ENCODE measurements at regions not wholly inside any gene's neighbourhood (a gene's known extent, or its start where the extent isn't known, plus 50 kb on each side); places are given as distances from the start of the nearest gene placed in this dataset.

- Mint-ChIP-seq H3K9me3 (peaks cover 0 to 4% (median 0%) of the 10 kb centered on the region in 11 donors), H3K27ac (no peak overlapping the region), H3K4me1 (no peaks in the 10 kb centered on the region), H3K36me3 (no peaks in the 10 kb centered on the region), H3K27me3 (peaks cover 5 to 11% (median 11%) of the 10 kb centered on the region in 5 donors), H3K4me3 (no peak overlapping the region)
- no peaks in the 10 kb centered on the region for H3K9me3 ChIP-seq (ENCODE audit: control insufficient read depth in 2 of 3, low read length in 3 of 3)
- intact Hi-C loops (cut with micrococcal nuclease), result no loop called here
- DNase-seq (no peak), ATAC-seq (no peak)
- H3K27ac ChIP-seq (ENCODE audit: low read depth, low read length), result no peak overlapping the region
- CTCF ChIA-PET, result no interaction called here
- POLR2A ChIA-PET, result no interaction called here
- H3K4me3 ChIP-seq (ENCODE audit: low read length), result no peak overlapping the region
- H3K36me3 ChIP-seq (ENCODE audit: control insufficient read depth in 2 of 3, insufficient read depth in 3 of 3, low read length in 3 of 3), result no peaks in the 10 kb centered on the region
- H3K27me3 ChIP-seq (ENCODE audit: control insufficient read depth in 2 of 2, insufficient read depth in 2 of 2, low read length in 2 of 2), result peaks cover 0 to 3% of the 10 kb centered on the region in 2 donors
- H3K4me1 ChIP-seq (ENCODE audit: control insufficient read depth in 2 of 2, insufficient read depth in 2 of 2, low read length in 2 of 2), result no peaks in the 10 kb centered on the region
Measured at GRCh38 chr15:39200586-39200985, 380.3 kb upstream of the THBS1 start.

GRCh38 chr15:39202641-39203040 lies 378.2 kb upstream of the THBS1 start:
- Histone ChIP-seq H3K4me3 (ENCODE audit: low read length) (no peak overlapping the region), H3K9me3 (ENCODE audit: control insufficient read depth in 2 of 3, low read length in 3 of 3) (no peaks in the 10 kb centered on the region), H3K4me1 (ENCODE audit: control insufficient read depth in 2 of 2, insufficient read depth in 2 of 2, low read length in 2 of 2) (no peaks in the 10 kb centered on the region), H3K27me3 (ENCODE audit: control insufficient read depth in 2 of 2, insufficient read depth in 2 of 2, low read length in 2 of 2) (peaks cover 0 to 3% of the 10 kb centered on the region in 2 donors), H3K27ac (ENCODE audit: low read depth, low read length) (no peak overlapping the region), H3K36me3 (ENCODE audit: control insufficient read depth in 2 of 3, insufficient read depth in 3 of 3, low read length in 3 of 3) (no peaks in the 10 kb centered on the region)
- H3K4me3 Mint-ChIP-seq, result no peak overlapping the region
- intact Hi-C loops (cut with micrococcal nuclease), result no loop called here
- ChIA-PET POLR2A (no interaction called here), CTCF (no interaction called here)
- no peak overlapping the region for H3K27ac Mint-ChIP-seq
- H3K4me1 Mint-ChIP-seq, result no peaks in the 10 kb centered on the region
- DNase-seq, result no peak
- H3K9me3 Mint-ChIP-seq, result peaks cover 0 to 3% (median 0%) of the 10 kb centered on the region in 11 donors
- no peaks in the 10 kb centered on the region for H3K36me3 Mint-ChIP-seq
- peaks cover 5 to 11% (median 11%) of the 10 kb centered on the region in 5 donors for H3K27me3 Mint-ChIP-seq
- no peak for ATAC-seq

GRCh38 chr15:39204031-39204430 lies 376.8 kb upstream of the THBS1 start:
- Histone ChIP-seq H3K27ac (ENCODE audit: low read depth, low read length) (no peak overlapping the region), H3K4me1 (ENCODE audit: control insufficient read depth in 2 of 2, insufficient read depth in 2 of 2, low read length in 2 of 2) (no peaks in the 10 kb centered on the region), H3K36me3 (ENCODE audit: control insufficient read depth in 2 of 3, insufficient read depth in 3 of 3, low read length in 3 of 3) (no peaks in the 10 kb centered on the region), H3K9me3 (ENCODE audit: control insufficient read depth in 2 of 3, low read length in 3 of 3) (no peaks in the 10 kb centered on the region), H3K4me3 (ENCODE audit: low read length) (no peak overlapping the region), H3K27me3 (ENCODE audit: control insufficient read depth in 2 of 2, insufficient read depth in 2 of 2, low read length in 2 of 2) (peaks cover 0 to 3% of the 10 kb centered on the region in 2 donors)
- Mint-ChIP-seq H3K4me3 (no peak overlapping the region), H3K27ac (no peak overlapping the region), H3K27me3 (peaks cover 5 to 11% (median 11%) of the 10 kb centered on the region in 5 donors), H3K9me3 (peaks cover 0 to 3% (median 0%) of the 10 kb centered on the region in 11 donors), H3K4me1 (no peaks in the 10 kb centered on the region), H3K36me3 (no peaks in the 10 kb centered on the region)
- intact Hi-C loops (cut with micrococcal nuclease), result no loop called here
- ATAC-seq (no peak), DNase-seq (no peak)
- ChIA-PET POLR2A (no interaction called here), CTCF (no interaction called here)

GRCh38 chr15:39205081-39205480 lies 375.8 kb upstream of the THBS1 start:
- Mint-ChIP-seq H3K36me3 (no peaks in the 10 kb centered on the region), H3K4me3 (no peak overlapping the region), H3K27ac (no peak overlapping the region), H3K4me1 (no peaks in the 10 kb centered on the region), H3K27me3 (peaks cover 5 to 15% (median 11%) of the 10 kb centered on the region in 5 donors), H3K9me3 (peaks cover 0 to 3% (median 0%) of the 10 kb centered on the region in 11 donors)
- Histone ChIP-seq H3K4me1 (ENCODE audit: control insufficient read depth in 2 of 2, insufficient read depth in 2 of 2, low read length in 2 of 2) (no peaks in the 10 kb centered on the region), H3K27me3 (ENCODE audit: control insufficient read depth in 2 of 2, insufficient read depth in 2 of 2, low read length in 2 of 2) (peaks cover 0 to 3% of the 10 kb centered on the region in 2 donors), H3K36me3 (ENCODE audit: control insufficient read depth in 2 of 3, insufficient read depth in 3 of 3, low read length in 3 of 3) (no peaks in the 10 kb centered on the region), H3K4me3 (ENCODE audit: low read length) (no peak overlapping the region), H3K9me3 (ENCODE audit: control insufficient read depth in 2 of 3, low read length in 3 of 3) (no peaks in the 10 kb centered on the region), H3K27ac (ENCODE audit: low read depth, low read length) (no peak overlapping the region)
- ATAC-seq, result no peak
- intact Hi-C loops (cut with micrococcal nuclease), result no loop called here
- DNase-seq, result no peak
- ChIA-PET CTCF (no interaction called here), POLR2A (no interaction called here)

GRCh38 chr15:39205506-39206371 lies 375.1 kb upstream of the THBS1 start:
- Histone ChIP-seq H3K4me3 (ENCODE audit: low read length) (no peak overlapping the region), H3K36me3 (ENCODE audit: control insufficient read depth in 2 of 3, insufficient read depth in 3 of 3, low read length in 3 of 3) (no peaks in the 10 kb centered on the region), H3K9me3 (ENCODE audit: control insufficient read depth in 2 of 3, low read length in 3 of 3) (no peaks in the 10 kb centered on the region), H3K27ac (ENCODE audit: low read depth, low read length) (no peak overlapping the region), H3K27me3 (ENCODE audit: control insufficient read depth in 2 of 2, insufficient read depth in 2 of 2, low read length in 2 of 2) (peaks cover 0 to 3% of the 10 kb centered on the region in 2 donors), H3K4me1 (ENCODE audit: control insufficient read depth in 2 of 2, insufficient read depth in 2 of 2, low read length in 2 of 2) (no peaks in the 10 kb centered on the region)
- H3K27me3 Mint-ChIP-seq, result peaks cover 5 to 15% (median 11%) of the 10 kb centered on the region in 5 donors
- no peak overlapping the region for H3K4me3 Mint-ChIP-seq
- ChIA-PET CTCF (no interaction called here), POLR2A (no interaction called here)
- DNase-seq, result no peak
- peaks cover 0 to 3% (median 0%) of the 10 kb centered on the region in 11 donors for H3K9me3 Mint-ChIP-seq
- no peaks in the 10 kb centered on the region for H3K36me3 Mint-ChIP-seq
- intact Hi-C loops (cut with micrococcal nuclease), result no loop called here
- no peak overlapping the region for H3K27ac Mint-ChIP-seq
- H3K4me1 Mint-ChIP-seq, result no peaks in the 10 kb centered on the region
- ATAC-seq, result no peak

GRCh38 chr15:39207532-39208115 lies 373.3 kb upstream of the THBS1 start:
- no peak overlapping the region for H3K4me3 Mint-ChIP-seq
- H3K9me3 Mint-ChIP-seq, result peaks cover 0 to 7% (median 4%) of the 10 kb centered on the region in 11 donors
- ATAC-seq (no peak), DNase-seq (no peak)
- no peaks in the 10 kb centered on the region for H3K9me3 ChIP-seq (ENCODE audit: control insufficient read depth in 2 of 3, low read length in 3 of 3)
- H3K4me1 ChIP-seq (ENCODE audit: control insufficient read depth in 2 of 2, insufficient read depth in 2 of 2, low read length in 2 of 2), result no peaks in the 10 kb centered on the region
- peaks cover 0 to 3% of the 10 kb centered on the region in 2 donors for H3K27me3 ChIP-seq (ENCODE audit: control insufficient read depth in 2 of 2, insufficient read depth in 2 of 2, low read length in 2 of 2)
- H3K27ac ChIP-seq (ENCODE audit: low read depth, low read length), result no peak overlapping the region
- no peak overlapping the region for H3K27ac Mint-ChIP-seq
- CTCF ChIA-PET, result no interaction called here
- intact Hi-C loops (cut with micrococcal nuclease), result no loop called here
- no peak overlapping the region for H3K4me3 ChIP-seq (ENCODE audit: low read length)
- no peaks in the 10 kb centered on the region for H3K4me1 Mint-ChIP-seq
- H3K27me3 Mint-ChIP-seq, result peaks cover 11 to 22% (median 16%) of the 10 kb centered on the region in 5 donors
- H3K36me3 ChIP-seq (ENCODE audit: control insufficient read depth in 2 of 3, insufficient read depth in 3 of 3, low read length in 3 of 3), result no peaks in the 10 kb centered on the region
- POLR2A ChIA-PET, result no interaction called here
- no peaks in the 10 kb centered on the region for H3K36me3 Mint-ChIP-seq

GRCh38 chr15:39208187-39208586 lies 372.7 kb upstream of the THBS1 start:
- H3K9me3 Mint-ChIP-seq, result peaks cover 0 to 7% (median 4%) of the 10 kb centered on the region in 11 donors
- intact Hi-C loops (cut with micrococcal nuclease), result no loop called here
- POLR2A ChIA-PET, result no interaction called here

More at GRCh38 chr15:39208187-39208586, 372.7 kb upstream of the THBS1 start:
- no peak overlapping the region for H3K4me3 Mint-ChIP-seq
- Histone ChIP-seq H3K9me3 (ENCODE audit: control insufficient read depth in 2 of 3, low read length in 3 of 3) (no peaks in the 10 kb centered on the region), H3K4me1 (ENCODE audit: control insufficient read depth in 2 of 2, insufficient read depth in 2 of 2, low read length in 2 of 2) (no peaks in the 10 kb centered on the region), H3K27me3 (ENCODE audit: control insufficient read depth in 2 of 2, insufficient read depth in 2 of 2, low read length in 2 of 2) (peaks cover 0 to 3% of the 10 kb centered on the region in 2 donors), H3K4me3 (ENCODE audit: low read length) (no peak overlapping the region), H3K36me3 (ENCODE audit: control insufficient read depth in 2 of 3, insufficient read depth in 3 of 3, low read length in 3 of 3) (no peaks in the 10 kb centered on the region), H3K27ac (ENCODE audit: low read depth, low read length) (no peak overlapping the region)
- CTCF ChIA-PET, result no interaction called here
- peaks cover 9 to 23% (median 12%) of the 10 kb centered on the region in 5 donors for H3K27me3 Mint-ChIP-seq
- no peak overlapping the region for H3K27ac Mint-ChIP-seq
- no peaks in the 10 kb centered on the region for H3K36me3 Mint-ChIP-seq
- DNase-seq (no peak), ATAC-seq (no peak)
- H3K4me1 Mint-ChIP-seq, result no peaks in the 10 kb centered on the region
